NB4 (cell line): ENCODE measurements at regions not wholly inside any gene's neighbourhood (a gene's known extent, or its start where the extent isn't known, plus 50 kb on each side); places are given as distances from the start of the nearest gene placed in this dataset.

Source experiments
- CTCF ChIP-seq: IDR thresholded peaks from one replicate; pipeline ENCODE4 v1.5.1; 2012; ENCODE audit warnings: low read depth, low read length
- POLR2A ChIP-seq: IDR thresholded peaks from 2 replicates; pipeline ENCODE4 v1.6.1; 2011; ENCODE audit warnings: mild to moderate bottlenecking; ENCODE audit not compliant: insufficient read length; ENCODE audit errors: extremely low read depth
- TF ChIP-seq, protein P1 (sequence below): IDR thresholded peaks from 2 replicates; pipeline ENCODE4 v1.6.1; 2011; ENCODE audit warnings: low read depth, low read length

DNA sequence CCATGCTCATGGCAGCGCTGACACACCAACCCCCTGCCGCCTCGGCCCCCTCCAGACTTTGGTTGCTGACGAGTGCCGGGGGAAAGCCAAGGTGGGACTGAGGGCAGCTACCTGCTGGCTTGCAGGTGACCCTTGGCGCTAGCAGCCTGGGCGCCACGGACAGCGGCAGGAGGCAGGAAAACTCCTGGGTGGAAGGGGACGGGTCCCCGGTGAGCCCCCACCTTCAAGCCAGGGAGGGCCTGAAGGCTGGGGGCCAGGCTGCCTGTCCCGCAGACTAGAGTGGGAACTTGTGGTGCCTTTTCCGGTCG lies 226.7 kb downstream of the OTOR start:
- TF ChIP-seq CTCF (no peak), POLR2A (no peak)
- TF ChIP-seq, protein P1, sequence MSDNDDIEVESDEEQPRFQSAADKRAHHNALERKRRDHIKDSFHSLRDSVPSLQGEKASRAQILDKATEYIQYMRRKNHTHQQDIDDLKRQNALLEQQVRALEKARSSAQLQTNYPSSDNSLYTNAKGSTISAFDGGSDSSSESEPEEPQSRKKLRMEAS: no peak
